ENCODE measurements at regions not wholly inside any gene's neighbourhood (a gene's known extent, or its start where the extent isn't known, plus 50 kb on each side); places are given as distances from the start of the nearest gene placed in this dataset.
"Not testable (repeated sequence)": the region's sequence is repeated elsewhere in the genome, so short reads cannot be mapped to it uniquely, and the experiment has no call there.

DNA sequence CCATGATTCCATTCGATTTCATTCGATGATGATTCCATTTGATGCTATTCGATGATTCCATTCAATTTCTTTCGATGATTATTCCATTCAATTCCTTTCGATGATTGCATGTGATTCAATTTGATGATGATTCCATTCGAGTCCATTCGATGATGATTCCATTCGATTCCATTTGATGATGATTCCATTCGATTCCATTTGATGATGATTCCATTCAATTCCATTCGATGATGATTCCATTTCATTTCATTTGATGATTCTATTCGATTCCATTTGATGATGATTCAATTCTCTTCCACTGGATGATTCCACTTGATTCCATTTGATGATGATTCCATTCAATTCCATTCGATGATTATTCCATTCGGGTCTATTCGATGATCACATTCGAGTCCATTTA is 1094.1 kb downstream of the RPIA start:
- TF ChIP-seq, protein P1, sequence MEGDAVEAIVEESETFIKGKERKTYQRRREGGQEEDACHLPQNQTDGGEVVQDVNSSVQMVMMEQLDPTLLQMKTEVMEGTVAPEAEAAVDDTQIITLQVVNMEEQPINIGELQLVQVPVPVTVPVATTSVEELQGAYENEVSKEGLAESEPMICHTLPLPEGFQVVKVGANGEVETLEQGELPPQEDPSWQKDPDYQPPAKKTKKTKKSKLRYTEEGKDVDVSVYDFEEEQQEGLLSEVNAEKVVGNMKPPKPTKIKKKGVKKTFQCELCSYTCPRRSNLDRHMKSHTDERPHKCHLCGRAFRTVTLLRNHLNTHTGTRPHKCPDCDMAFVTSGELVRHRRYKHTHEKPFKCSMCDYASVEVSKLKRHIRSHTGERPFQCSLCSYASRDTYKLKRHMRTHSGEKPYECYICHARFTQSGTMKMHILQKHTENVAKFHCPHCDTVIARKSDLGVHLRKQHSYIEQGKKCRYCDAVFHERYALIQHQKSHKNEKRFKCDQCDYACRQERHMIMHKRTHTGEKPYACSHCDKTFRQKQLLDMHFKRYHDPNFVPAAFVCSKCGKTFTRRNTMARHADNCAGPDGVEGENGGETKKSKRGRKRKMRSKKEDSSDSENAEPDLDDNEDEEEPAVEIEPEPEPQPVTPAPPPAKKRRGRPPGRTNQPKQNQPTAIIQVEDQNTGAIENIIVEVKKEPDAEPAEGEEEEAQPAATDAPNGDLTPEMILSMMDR (IDR thresholded peaks at IDR 0.05) = not testable (repeated sequence)
- not testable (repeated sequence) for TF ChIP-seq SIN3A (IDR thresholded peaks at IDR 0.05; ENCODE audit: borderline replicate concordance, insufficient read depth, low read depth, low read length)

All from Panc1 (cell line).